OCI-LY7 (cell line): ENCODE measurements at regions not wholly inside any gene's neighbourhood (a gene's known extent, or its start where the extent isn't known, plus 50 kb on each side); places are given as distances from the start of the nearest gene placed in this dataset.

ENCODE experiments used
- BruUV-seq: library from RNA; stranded (reverse); fragments of 400-500 nt; replicated peaks from 2 replicates; lab custom pipeline; 2021; lab: Mats Ljungman, UMichigan
- CTCF ChIA-PET: fragments of 300-600 bp; sonication (Branson Sonifier 250); formaldehyde crosslinking; loops from one replicate; lab custom pipeline; 2022; ENCODE audit warnings: antibody characterized with exemption; ENCODE audit not compliant: unreplicated experiment; lab: Charles Lee
- POLR2A ChIA-PET: fragments of 300-600 bp; sonication (Branson Sonifier 250); formaldehyde crosslinking; loops from one replicate; lab custom pipeline; 2022; ENCODE audit warnings: antibody characterized with exemption; lab: Charles Lee
- DNase-seq: peaks from one replicate; pipeline ENCODE4 v3.0.0-alpha.2; 2015; ENCODE audit warnings: low spot score
- H2AFZ ChIP-seq: fragments of 200-600 bp; sonication (generic), shearing (Covaris generic); 2 replicates; pipeline ENCODE4 v1.6.1; 2014; ENCODE audit warnings: mild to moderate bottlenecking, antibody characterized with exemption, low read length, moderate library complexity
- H3K27ac ChIP-seq: fragments of 200-600 bp; sonication (generic); 2 replicates; pipeline ENCODE4 v1.5.1; 2014; ENCODE audit warnings: mixed run types, low read depth, mild to moderate bottlenecking, moderate library complexity, low read length, inconsistent platforms; ENCODE audit not compliant: poor library complexity, severe bottlenecking
- H3K36me3 ChIP-seq: fragments of 200-600 bp; sonication (generic); 2 replicates; pipeline ENCODE4 v1.6.1; 2014; ENCODE audit warnings: mild to moderate bottlenecking, antibody characterized with exemption, low read length, moderate library complexity, mixed read lengths; ENCODE audit not compliant: insufficient read depth
- H3K4me1 ChIP-seq: fragments of 200-600 bp; sonication (generic); 2 replicates; pipeline ENCODE4 v1.5.1; 2014; ENCODE audit warnings: mild to moderate bottlenecking, low read length; ENCODE audit not compliant: insufficient read depth, poor library complexity, severe bottlenecking
- H3K4me2 ChIP-seq: fragments of 200-600 bp; sonication (generic); 2 replicates; pipeline ENCODE4 v1.6.1; 2014; ENCODE audit warnings: mild to moderate bottlenecking, low read length
- H3K4me3 ChIP-seq: fragments of 200-600 bp; sonication (generic); 2 replicates; pipeline ENCODE4 v1.5.1; 2014; ENCODE audit warnings: mild to moderate bottlenecking, low read depth, low read length; ENCODE audit not compliant: poor library complexity, severe bottlenecking
- H3K79me2 ChIP-seq: fragments of 200-600 bp; sonication (generic); 2 replicates; pipeline ENCODE4 v1.6.1; 2016; ENCODE audit warnings: low read depth, mild to moderate bottlenecking, low read length, moderate library complexity, mixed read lengths; ENCODE audit not compliant: insufficient read depth
- H3K9me2 ChIP-seq: fragments of 200-600 bp; sonication (generic); 2 replicates; pipeline ENCODE4 v1.6.1; 2016; ENCODE audit warnings: mild to moderate bottlenecking, low read length, mixed read lengths; ENCODE audit not compliant: insufficient read depth
- H3K9me3 ChIP-seq: fragments of 200-600 bp; sonication (generic); 2 replicates; pipeline ENCODE4 v1.6.1; 2014; ENCODE audit warnings: mild to moderate bottlenecking, mixed run types, low read length, mixed read lengths
- H4K20me1 ChIP-seq: fragments of 200-600 bp; sonication (generic); 2 replicates; pipeline ENCODE4 v1.6.1; 2014; ENCODE audit warnings: mild to moderate bottlenecking, antibody characterized with exemption, low read length, moderate library complexity, mixed read lengths; ENCODE audit not compliant: insufficient read depth
- CTCF ChIP-seq: fragments of 200-600 bp; sonication (generic); conservative IDR thresholded peaks from 2 replicates; pipeline ENCODE4 v1.5.1; 2014; ENCODE audit warnings: mild to moderate bottlenecking, antibody characterized with exemption, low read length, moderate library complexity, mixed read lengths
- EZH2phosphoT487 ChIP-seq: fragments of 200-600 bp; sonication (generic); IDR thresholded peaks from 2 replicates; pipeline ENCODE4 v1.6.1; 2018; ENCODE audit warnings: low read depth, borderline replicate concordance, mild to moderate bottlenecking, mixed run types, antibody characterized with exemption, low read length, moderate library complexity, mixed read lengths
- intact Hi-C: fragments of 100-400 bp; cut with micrococcal nuclease; formaldehyde crosslinking; loops from one replicate; pipeline ENCODE4 v1.10.0; 2022; ENCODE audit not compliant: unreplicated experiment

GRCh38 chr2:239629926-239630617, 229.3 kb upstream of the HDAC4 start:
- H4K20me1 ChIP-seq = no peaks in the 10 kb centered on the region
- POLR2A ChIA-PET = interaction anchor here (0.7 kb wide), 1 partner anchor 1547 kb away, joined by 7 read pairs; no protein-coding TSS in a partner anchor
- BruUV-seq = no TSS peak
- CTCF ChIA-PET = interaction anchor here (0.6 kb wide), 1 partner anchor 211 kb away, joined by 6 read pairs; no protein-coding TSS in a partner anchor
- no peaks in the 10 kb centered on the region for H3K9me2 ChIP-seq
- H3K9me3 ChIP-seq = no peaks in the 10 kb centered on the region
- H3K79me2 ChIP-seq = no peaks in the 10 kb centered on the region
- no peaks in the 10 kb centered on the region for H3K4me1 ChIP-seq
- no peak overlapping the region for H3K27ac ChIP-seq
- H2AFZ ChIP-seq = no peak overlapping the region
- no peak for DNase-seq
- no peak overlapping the region for H3K4me2 ChIP-seq
- no peak overlapping the region for H3K4me3 ChIP-seq
- no peaks in the 10 kb centered on the region for H3K36me3 ChIP-seq
- TF ChIP-seq EZH2phosphoT487 (no peak), CTCF (no peak)
- intact Hi-C loops = no loop called here

- H3K4me1 ChIP-seq = no peaks in the 10 kb centered on the region
- TF ChIP-seq EZH2phosphoT487 = no peak
- TF ChIP-seq CTCF = no peak
- H3K27ac ChIP-seq = no peak overlapping the region
- no peaks in the 10 kb centered on the region for H3K79me2 ChIP-seq
- no peaks in the 10 kb centered on the region for H3K9me3 ChIP-seq
- no peaks in the 10 kb centered on the region for H4K20me1 ChIP-seq
- H3K36me3 ChIP-seq = no peaks in the 10 kb centered on the region
- H3K9me2 ChIP-seq = no peaks in the 10 kb centered on the region
- CTCF ChIA-PET = interaction anchor here (0.5 kb wide), 1 partner anchor 216 kb away, joined by 3 read pairs; no protein-coding TSS in a partner anchor
- no TSS peak for BruUV-seq
- no peak overlapping the region for H3K4me3 ChIP-seq
- intact Hi-C loops = no loop called here
- H2AFZ ChIP-seq = no peak overlapping the region
- POLR2A ChIA-PET = interaction anchor here (0.7 kb wide), 1 partner anchor 543 kb away, joined by 4 read pairs; no protein-coding TSS in a partner anchor
- DNase-seq = no peak
- H3K4me2 ChIP-seq = no peak overlapping the region
Observed at GRCh38 chr2:239626961-239627592, 226.3 kb upstream of the HDAC4 start.
